ENCODE measurements at regions not wholly inside any gene's neighbourhood (a gene's known extent, or its start where the extent isn't known, plus 50 kb on each side); places are given as distances from the start of the nearest gene placed in this dataset.

- no peak for TF ChIP-seq CTCF (IDR thresholded peaks at IDR 0.05; ENCODE audit: low read length)
- TF ChIP-seq EZH2phosphoT487 (IDR thresholded peaks at IDR 0.05; ENCODE audit: low read length) = no peak
Observed at GRCh38 chr2:106030287-106031268, 163.5 kb downstream of the UXS1 start.

All from MM.1S (cell line).